ENCODE measurements at regions not wholly inside any gene's neighbourhood (a gene's known extent, or its start where the extent isn't known, plus 50 kb on each side); places are given as distances from the start of the nearest gene placed in this dataset.

DNA sequence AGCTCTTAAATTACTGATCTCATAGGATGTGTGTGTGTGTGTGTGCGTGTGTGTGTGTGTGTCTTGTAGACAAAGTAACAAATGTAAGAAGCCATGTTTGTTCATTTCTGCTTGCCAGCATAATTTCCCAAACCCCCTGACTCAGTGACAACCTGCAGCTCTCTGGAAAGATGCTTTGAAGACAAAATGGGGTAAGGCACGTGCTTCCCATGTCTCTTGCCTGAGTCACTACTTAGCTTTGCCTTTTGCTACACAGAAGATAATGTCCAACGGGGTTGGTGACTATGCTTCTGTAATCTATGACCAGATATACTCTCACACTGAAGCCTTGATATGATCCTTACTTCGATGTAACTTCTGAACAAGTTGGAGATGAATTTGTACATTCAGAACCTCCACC, 332.0 kb downstream of the SLC4A3 start:
- Histone ChIP-seq H4K20me1 (no peaks in the 10 kb centered on the region), H3K4me3 (no peak overlapping the region), H3K9ac (no peak overlapping the region), H3K4me2 (no peak overlapping the region), H3K4me1 (no peaks in the 10 kb centered on the region), H3K36me3 (no peaks in the 10 kb centered on the region), H3K27me3 (no peaks in the 10 kb centered on the region), H3K9me3 (replicated peaks in 1 of 11) (peaks cover 7 to 25% (median 17%) of the 10 kb centered on the region in 11 experiments; a peak in 18 of 22 replicates), H3K27ac (no peak overlapping the region)
- no peak for TF ChIP-seq Cebpa-rat (IDR thresholded peaks at IDR 0.05)

GRCh38 chr2:219961947-219962498, 334.6 kb downstream of the SLC4A3 start:
- H4K20me1 ChIP-seq = no peaks in the 10 kb centered on the region
- no peak overlapping the region for H3K4me2 ChIP-seq
- peaks cover 4 to 11% (median 6%) of the 10 kb centered on the region in 11 experiments; a peak in 17 of 22 replicates for H3K9me3 ChIP-seq (replicated peaks in 1 of 11)
- peaks cover 0 to 11% (median 0%) of the 10 kb centered on the region in 10 experiments; a peak in 1 of 20 replicates for H3K4me1 ChIP-seq
- TF ChIP-seq Cebpa-rat (IDR thresholded peaks at IDR 0.05) = no peak
- H3K36me3 ChIP-seq = no peaks in the 10 kb centered on the region
- H3K27ac ChIP-seq = no peak overlapping the region
- H3K27me3 ChIP-seq = no peaks in the 10 kb centered on the region
- H3K9ac ChIP-seq = no peak overlapping the region
- H3K4me3 ChIP-seq = no peak overlapping the region

DNA sequence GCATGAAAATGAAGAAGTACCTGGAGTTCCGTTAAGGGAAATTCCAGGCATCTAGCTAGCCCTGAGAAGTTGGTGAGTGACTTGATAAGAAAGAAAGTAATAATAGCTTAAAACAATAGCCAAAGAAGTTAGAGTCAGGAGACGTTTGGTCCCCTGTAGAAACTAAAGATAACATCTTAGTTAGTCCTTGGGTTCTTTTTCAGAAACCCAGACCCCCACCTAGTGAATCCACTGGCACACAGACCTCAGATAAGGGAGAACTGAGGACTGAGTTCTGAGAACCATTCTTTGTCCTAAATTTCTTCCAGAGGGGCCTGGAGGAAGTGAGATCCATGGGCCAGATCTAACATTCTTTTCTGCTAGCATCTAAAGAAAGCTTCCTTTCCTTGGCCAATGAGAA, 335.4 kb downstream of the SLC4A3 start:
- no peak overlapping the region for H3K4me3 ChIP-seq
- H3K4me1 ChIP-seq = peaks cover 0 to 11% (median 0%) of the 10 kb centered on the region in 10 experiments; a peak in 1 of 20 replicates
- H3K27ac ChIP-seq = no peak overlapping the region
- no peaks in the 10 kb centered on the region for H3K36me3 ChIP-seq
- no peaks in the 10 kb centered on the region for H4K20me1 ChIP-seq
- no peak overlapping the region for H3K4me2 ChIP-seq
- H3K9me3 ChIP-seq (replicated peaks in 1 of 11) = peaks cover 0 to 3% (median 0%) of the 10 kb centered on the region in 11 experiments; a peak in 2 of 22 replicates
- TF ChIP-seq Cebpa-rat (IDR thresholded peaks at IDR 0.05) = no peak
- no peak overlapping the region for H3K9ac ChIP-seq
- no peaks in the 10 kb centered on the region for H3K27me3 ChIP-seq

DNA sequence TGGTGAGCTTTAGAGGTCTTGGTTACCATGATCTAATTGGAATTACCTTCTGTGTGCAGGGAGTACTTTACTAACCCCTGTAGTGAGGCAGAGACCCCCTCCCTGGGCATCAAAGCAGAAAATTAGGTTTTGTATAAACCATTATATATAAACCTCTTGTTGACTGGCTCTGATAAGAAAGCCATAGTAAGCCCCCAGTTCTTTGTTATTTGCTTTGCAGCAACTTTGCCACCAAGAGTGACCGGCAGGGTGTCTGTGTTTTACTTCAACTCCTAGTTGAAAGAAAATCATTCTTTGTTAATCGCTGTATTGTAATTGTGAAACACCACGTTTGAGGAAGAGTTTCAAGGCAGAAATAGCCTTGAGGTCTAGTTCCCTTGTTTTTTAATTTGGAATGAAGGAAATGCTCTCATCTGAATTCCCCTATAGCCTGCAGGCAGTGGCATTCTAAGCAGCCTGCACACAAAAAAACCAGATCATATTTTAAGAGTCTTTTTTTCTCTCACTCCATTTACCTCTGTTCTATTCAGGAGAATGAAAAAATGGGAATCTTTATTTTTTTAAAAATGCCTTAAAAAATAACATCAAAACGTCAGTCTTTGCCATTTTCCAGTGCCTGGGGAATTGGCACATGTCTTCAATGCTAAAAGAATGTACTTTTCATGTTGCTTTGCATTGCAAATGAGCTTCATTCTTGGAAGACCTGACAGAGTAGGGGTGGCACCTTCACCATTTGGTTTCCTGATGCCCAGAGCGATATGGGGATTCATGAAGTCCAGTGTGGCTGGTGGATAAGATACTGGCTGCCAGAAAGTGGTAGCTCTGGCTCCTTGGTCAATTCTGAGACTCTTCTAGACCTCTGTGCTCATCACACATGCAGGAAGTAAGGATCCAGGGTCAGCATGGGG, 338.1 kb downstream of the SLC4A3 start:
- Histone ChIP-seq H3K4me2 (no peak overlapping the region), H4K20me1 (no peaks in the 10 kb centered on the region), H3K4me1 (peaks cover 0 to 11% (median 0%) of the 10 kb centered on the region in 10 experiments; a peak in 1 of 20 replicates), H3K9ac (no peak overlapping the region), H3K27ac (no peak overlapping the region), H3K9me3 (replicated peaks in 1 of 11) (no peaks in the 10 kb centered on the region; a peak in 1 of 22 replicates), H3K27me3 (no peaks in the 10 kb centered on the region), H3K4me3 (no peak overlapping the region), H3K36me3 (no peaks in the 10 kb centered on the region)
- TF ChIP-seq Cebpa-rat (IDR thresholded peaks at IDR 0.05) = no peak

- Histone ChIP-seq H3K4me2 (no peak overlapping the region), H4K20me1 (no peaks in the 10 kb centered on the region)
- no peak for TF ChIP-seq Cebpa-rat (IDR thresholded peaks at IDR 0.05)
These were observed 340.1 kb downstream of the SLC4A3 start for GRCh38 chr2:219967247-219968245.

GRCh38 chr2:219968685-219969345, 341.4 kb downstream of the SLC4A3 start:
- Histone ChIP-seq H3K9me3 (replicated peaks in 1 of 11) (no peaks in the 10 kb centered on the region; a peak in 1 of 22 replicates), H3K27ac (no peak overlapping the region), H3K4me1 (peaks cover 0 to 11% (median 0%) of the 10 kb centered on the region in 10 experiments; a peak in 1 of 20 replicates), H3K36me3 (no peaks in the 10 kb centered on the region), H4K20me1 (no peaks in the 10 kb centered on the region), H3K27me3 (no peaks in the 10 kb centered on the region), H3K4me3 (no peak overlapping the region), H3K4me2 (no peak overlapping the region), H3K9ac (no peak overlapping the region)
- no peak for TF ChIP-seq Cebpa-rat (IDR thresholded peaks at IDR 0.05)

More at GRCh38 chr2:219967247-219968245, 340.1 kb downstream of the SLC4A3 start:
- Histone ChIP-seq H3K9me3 (replicated peaks in 1 of 11) (no peaks in the 10 kb centered on the region; a peak in 1 of 22 replicates), H3K36me3 (no peaks in the 10 kb centered on the region), H3K4me3 (no peak overlapping the region), H3K9ac (no peak overlapping the region), H3K27ac (no peak overlapping the region), H3K4me1 (peaks cover 0 to 11% (median 0%) of the 10 kb centered on the region in 10 experiments; a peak in 1 of 20 replicates), H3K27me3 (no peaks in the 10 kb centered on the region)

DNA sequence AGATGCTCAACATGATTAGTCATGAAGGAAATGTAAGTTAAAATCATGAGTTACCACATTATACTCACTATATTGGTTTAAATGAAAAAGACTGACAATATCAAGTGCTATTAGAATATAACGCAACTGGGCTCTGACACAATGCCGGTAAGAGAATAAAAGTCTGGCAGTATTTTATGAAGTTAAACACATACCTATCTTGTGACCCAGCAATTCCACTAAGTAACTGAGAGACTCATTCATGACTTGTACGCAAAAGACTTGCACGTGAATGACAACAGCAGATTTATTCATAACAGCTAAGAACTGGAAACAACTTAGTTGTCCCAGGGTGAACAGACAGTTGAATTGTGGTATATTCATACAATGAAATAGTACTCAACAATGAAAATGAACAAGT, 342.1 kb downstream of the SLC4A3 start:
- no peak overlapping the region for H3K4me2 ChIP-seq
- peaks cover 0 to 5% (median 0%) of the 10 kb centered on the region in 11 experiments; a peak in 2 of 22 replicates for H3K9me3 ChIP-seq (replicated peaks in 1 of 11)
- no peaks in the 10 kb centered on the region for H3K27me3 ChIP-seq
- no peak overlapping the region for H3K4me3 ChIP-seq
- no peaks in the 10 kb centered on the region for H4K20me1 ChIP-seq
- no peak overlapping the region for H3K27ac ChIP-seq
- no peak overlapping the region for H3K9ac ChIP-seq
- no peak for TF ChIP-seq Cebpa-rat (IDR thresholded peaks at IDR 0.05)
- H3K36me3 ChIP-seq = no peaks in the 10 kb centered on the region
- H3K4me1 ChIP-seq = peaks cover 0 to 11% (median 0%) of the 10 kb centered on the region in 10 experiments; a peak in 1 of 20 replicates

DNA sequence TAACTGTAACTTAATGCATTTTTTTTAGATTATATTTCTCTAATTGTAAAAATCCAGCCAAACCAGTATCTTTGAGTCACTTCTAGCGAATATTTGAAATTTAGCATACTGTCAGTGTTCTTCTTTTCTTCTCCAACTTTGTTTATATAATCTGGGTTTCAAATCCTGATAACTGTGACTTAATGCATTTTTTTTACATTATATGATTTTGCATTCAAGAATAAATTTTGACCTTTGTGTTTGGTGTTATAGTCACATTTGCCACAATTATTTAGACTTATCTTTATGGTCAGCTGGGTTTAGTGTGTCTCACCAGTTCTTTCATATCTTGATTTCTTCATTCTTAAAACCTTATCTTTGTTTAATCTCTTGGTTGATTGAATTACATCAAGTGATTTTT, 345.7 kb downstream of the SLC4A3 start:
- TF ChIP-seq Cebpa-rat (IDR thresholded peaks at IDR 0.05) = no peak
- no peak overlapping the region for H3K9ac ChIP-seq

More for the DNA sequence above, 345.7 kb downstream of the SLC4A3 start:
- no peak overlapping the region for H3K4me2 ChIP-seq
- H3K36me3 ChIP-seq = no peaks in the 10 kb centered on the region
- no peak overlapping the region for H3K27ac ChIP-seq
- peaks cover 0 to 9% (median 7%) of the 10 kb centered on the region in 11 experiments; a peak in 9 of 22 replicates for H3K9me3 ChIP-seq (replicated peaks in 1 of 11)
- no peak overlapping the region for H3K4me3 ChIP-seq
- no peaks in the 10 kb centered on the region for H4K20me1 ChIP-seq
- H3K27me3 ChIP-seq = no peaks in the 10 kb centered on the region
- no peaks in the 10 kb centered on the region for H3K4me1 ChIP-seq
